ENCODE measurements at regions not wholly inside any gene's neighbourhood (a gene's known extent, or its start where the extent isn't known, plus 50 kb on each side); places are given as distances from the start of the nearest gene placed in this dataset.
"Not testable (repeated sequence)": the region's sequence is repeated elsewhere in the genome, so short reads cannot be mapped to it uniquely, and the experiment has no call there.

DNA sequence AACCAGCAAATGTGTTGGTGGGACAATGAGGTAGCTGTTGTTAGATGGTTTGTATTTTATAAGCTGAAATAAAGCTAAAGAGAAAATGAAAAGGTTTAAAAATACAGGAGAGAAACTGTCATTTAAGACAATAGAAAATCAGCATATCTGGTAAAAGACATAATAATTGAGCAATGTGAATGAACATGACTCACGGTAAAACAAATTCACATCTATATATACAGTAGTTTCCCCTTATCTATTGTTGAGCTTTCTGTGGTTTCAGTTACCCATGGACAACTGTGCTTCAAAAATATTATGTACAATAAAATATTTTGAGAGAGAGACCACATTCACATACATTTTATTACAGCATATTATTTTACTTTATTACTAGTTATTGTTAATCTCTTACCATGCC lies 1649.8 kb downstream of the EFNA5 start:
- Mint-ChIP-seq H3K4me1 (no peaks in the 10 kb centered on the region), H3K36me3 (no peaks in the 10 kb centered on the region), H3K4me3 (no peak overlapping the region), H3K27ac (no peak overlapping the region), H3K27me3 (no peaks in the 10 kb centered on the region), H3K9me3 (peaks cover 9 to 16% (median 9%) of the 10 kb centered on the region in 3 donors)
- H3K36me3 ChIP-seq (ENCODE audit: control insufficient read depth in 2 of 2, extremely low read depth in 1 of 2, insufficient read depth in 1 of 2, low read length in 1 of 2), result no peaks in the 10 kb centered on the region
- ChIA-PET POLR2A (no interaction called here), CTCF (no interaction called here)
- no peaks in the 10 kb centered on the region for H3K9me3 ChIP-seq
- no peak overlapping the region for H3K4me3 ChIP-seq (ENCODE audit: control insufficient read depth in 1 of 2, extremely low read depth in 1 of 2, low read length in 1 of 2)
- no peaks in the 10 kb centered on the region for H3K4me1 ChIP-seq (ENCODE audit: control insufficient read depth in 1 of 2, extremely low read depth in 1 of 2, insufficient read depth in 2 of 2, low read length in 2 of 2)
- H3K27me3 ChIP-seq (replicated peaks in 1 of 2; ENCODE audit: control insufficient read depth in 2 of 2, extremely low read depth in 1 of 2, insufficient read depth in 2 of 2, low read length in 1 of 2), result no peaks in the 10 kb centered on the region
- ATAC-seq (replicated peaks in 1 of 4) (no peak), DNase-seq (no peak)
- no peak overlapping the region for H3K27ac ChIP-seq (ENCODE audit: low read length)
- no CpG with 5 or more reads among the region's 1 CpG for WGBS (ENCODE audit: insufficient coverage)

GRCh38 chr5:106019261-106019660 lies 1651.5 kb downstream of the EFNA5 start:
- no peaks in the 10 kb centered on the region for H3K9me3 ChIP-seq
- no peaks in the 10 kb centered on the region for H3K27me3 ChIP-seq (replicated peaks in 1 of 2; ENCODE audit: control insufficient read depth in 2 of 2, extremely low read depth in 1 of 2, insufficient read depth in 2 of 2, low read length in 1 of 2)
- H3K4me3 ChIP-seq (ENCODE audit: control insufficient read depth in 1 of 2, extremely low read depth in 1 of 2, low read length in 1 of 2), result no peak overlapping the region
- H3K36me3 ChIP-seq (ENCODE audit: control insufficient read depth in 2 of 2, extremely low read depth in 1 of 2, insufficient read depth in 1 of 2, low read length in 1 of 2), result no peaks in the 10 kb centered on the region
- ChIA-PET POLR2A (no interaction called here), CTCF (no interaction called here)
- Mint-ChIP-seq H3K4me3 (no peak overlapping the region), H3K27ac (no peak overlapping the region), H3K36me3 (no peaks in the 10 kb centered on the region), H3K9me3 (peaks cover 9 to 16% (median 12%) of the 10 kb centered on the region in 3 donors), H3K27me3 (no peaks in the 10 kb centered on the region), H3K4me1 (no peaks in the 10 kb centered on the region)
- ATAC-seq (replicated peaks in 1 of 4) (no peak), DNase-seq (no peak)
- H3K4me1 ChIP-seq (ENCODE audit: control insufficient read depth in 1 of 2, extremely low read depth in 1 of 2, insufficient read depth in 2 of 2, low read length in 2 of 2), result no peaks in the 10 kb centered on the region
- no peak overlapping the region for H3K27ac ChIP-seq (ENCODE audit: low read length)

GRCh38 chr5:106017243-106017857 lies 1653.4 kb downstream of the EFNA5 start:
- no peaks in the 10 kb centered on the region for H3K36me3 ChIP-seq (ENCODE audit: control insufficient read depth in 2 of 2, extremely low read depth in 1 of 2, insufficient read depth in 1 of 2, low read length in 1 of 2)
- H3K27ac Mint-ChIP-seq, result no peak overlapping the region
- 80% methylated on average over 1 of the region's 1 CpG for WGBS (ENCODE audit: insufficient coverage)
- no peak for DNase-seq
- CTCF ChIA-PET, result no interaction called here
- no peaks in the 10 kb centered on the region for H3K4me1 ChIP-seq (ENCODE audit: control insufficient read depth in 1 of 2, extremely low read depth in 1 of 2, insufficient read depth in 2 of 2, low read length in 2 of 2)
- POLR2A ChIA-PET, result interaction anchor here in 1 of 2 donors (0.6 kb wide), 1 partner anchor 33 kb away, joined by 3 read pairs; no protein-coding TSS in a partner anchor
- no peaks in the 10 kb centered on the region for H3K36me3 Mint-ChIP-seq
- no peak overlapping the region for H3K27ac ChIP-seq (ENCODE audit: low read length)
- H3K4me3 Mint-ChIP-seq, result no peak overlapping the region
- H3K4me1 Mint-ChIP-seq, result no peaks in the 10 kb centered on the region
- H3K4me3 ChIP-seq (ENCODE audit: control insufficient read depth in 1 of 2, extremely low read depth in 1 of 2, low read length in 1 of 2), result no peak overlapping the region
- no peaks in the 10 kb centered on the region for H3K27me3 ChIP-seq (replicated peaks in 1 of 2; ENCODE audit: control insufficient read depth in 2 of 2, extremely low read depth in 1 of 2, insufficient read depth in 2 of 2, low read length in 1 of 2)
- no peak for ATAC-seq (replicated peaks in 1 of 4)
- H3K9me3 Mint-ChIP-seq, result peaks cover 9 to 14% (median 12%) of the 10 kb centered on the region in 3 donors
- H3K9me3 ChIP-seq, result no peaks in the 10 kb centered on the region
- no peaks in the 10 kb centered on the region for H3K27me3 Mint-ChIP-seq

DNA sequence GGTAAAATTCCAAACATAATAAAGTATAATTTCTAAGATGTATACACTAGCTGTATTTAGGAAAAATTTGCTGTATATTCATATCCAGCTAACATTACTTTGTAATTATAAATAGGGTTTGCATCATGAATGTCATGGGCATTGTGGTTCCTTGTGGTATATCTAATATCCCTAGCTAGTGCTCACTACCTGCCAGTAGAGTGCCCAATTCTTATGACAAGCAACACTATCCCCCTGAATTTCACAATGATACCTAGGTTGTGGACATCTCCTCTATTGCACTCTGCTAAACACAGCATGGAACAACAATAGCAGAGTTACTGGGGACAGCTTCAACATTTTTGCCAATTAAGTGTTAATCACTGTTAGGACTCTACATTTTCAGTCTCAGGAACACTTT lies 1656.5 kb downstream of the EFNA5 start:
- Histone ChIP-seq H3K27me3 (replicated peaks in 1 of 2; ENCODE audit: control insufficient read depth in 2 of 2, extremely low read depth in 1 of 2, insufficient read depth in 2 of 2, low read length in 1 of 2) (no peaks in the 10 kb centered on the region), H3K4me3 (ENCODE audit: control insufficient read depth in 1 of 2, extremely low read depth in 1 of 2, low read length in 1 of 2) (no peak overlapping the region), H3K4me1 (ENCODE audit: control insufficient read depth in 1 of 2, extremely low read depth in 1 of 2, insufficient read depth in 2 of 2, low read length in 2 of 2) (no peaks in the 10 kb centered on the region), H3K36me3 (ENCODE audit: control insufficient read depth in 2 of 2, extremely low read depth in 1 of 2, insufficient read depth in 1 of 2, low read length in 1 of 2) (no peaks in the 10 kb centered on the region), H3K9me3 (no peaks in the 10 kb centered on the region), H3K27ac (ENCODE audit: low read length) (no peak overlapping the region)
- H3K27ac Mint-ChIP-seq, result no peak overlapping the region
- H3K27me3 Mint-ChIP-seq, result no peaks in the 10 kb centered on the region
- ATAC-seq (replicated peaks in 1 of 4) (no peak), DNase-seq (no peak)
- no peak overlapping the region for H3K4me3 Mint-ChIP-seq
- no peaks in the 10 kb centered on the region for H3K36me3 Mint-ChIP-seq
- POLR2A ChIA-PET, result no interaction called here
- H3K4me1 Mint-ChIP-seq, result no peaks in the 10 kb centered on the region
- H3K9me3 Mint-ChIP-seq, result peaks cover 3 to 17% (median 6%) of the 10 kb centered on the region in 3 donors
- CTCF ChIA-PET, result no interaction called here

DNA sequence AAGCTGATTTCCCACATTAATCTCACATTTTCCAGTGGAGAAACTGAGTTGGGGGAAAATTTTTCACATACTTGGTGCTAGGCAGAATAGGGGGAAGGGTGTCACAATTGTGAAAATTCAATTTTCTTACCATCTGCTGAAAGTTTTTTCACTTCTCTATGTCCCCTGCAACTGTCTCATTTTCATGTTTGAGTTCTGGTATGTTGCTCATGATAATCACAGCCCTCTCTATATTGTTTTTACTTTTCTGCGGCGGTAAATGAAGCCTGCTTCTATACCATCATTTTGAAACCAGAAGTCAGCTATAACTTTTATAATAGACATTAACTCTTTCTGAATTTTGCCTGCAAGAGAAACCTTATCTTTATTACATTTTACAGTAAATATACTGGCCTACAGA lies 1664.5 kb downstream of the EFNA5 start:
- Histone ChIP-seq H3K27me3 (replicated peaks in 1 of 2; ENCODE audit: control insufficient read depth in 2 of 2, extremely low read depth in 1 of 2, insufficient read depth in 2 of 2, low read length in 1 of 2) (no peaks in the 10 kb centered on the region), H3K4me1 (ENCODE audit: control insufficient read depth in 1 of 2, extremely low read depth in 1 of 2, insufficient read depth in 2 of 2, low read length in 2 of 2) (no peaks in the 10 kb centered on the region), H3K27ac (ENCODE audit: low read length) (no peak overlapping the region), H3K36me3 (ENCODE audit: control insufficient read depth in 2 of 2, extremely low read depth in 1 of 2, insufficient read depth in 1 of 2, low read length in 1 of 2) (no peaks in the 10 kb centered on the region), H3K9me3 (no peaks in the 10 kb centered on the region), H3K4me3 (ENCODE audit: control insufficient read depth in 1 of 2, extremely low read depth in 1 of 2, low read length in 1 of 2) (no peak overlapping the region)
- no CpG with 5 or more reads among the region's 2 CpGs for WGBS (ENCODE audit: insufficient coverage)
- ATAC-seq (replicated peaks in 1 of 4), result no peak
- no peaks in the 10 kb centered on the region for H3K36me3 Mint-ChIP-seq
- DNase-seq, result no peak
- ChIA-PET POLR2A (no interaction called here), CTCF (no interaction called here)
- H3K4me3 Mint-ChIP-seq, result no peak overlapping the region
- peaks cover 15 to 23% (median 23%) of the 10 kb centered on the region in 3 donors for H3K9me3 Mint-ChIP-seq
- H3K27me3 Mint-ChIP-seq, result no peaks in the 10 kb centered on the region
- no peaks in the 10 kb centered on the region for H3K4me1 Mint-ChIP-seq
- no peak overlapping the region for H3K27ac Mint-ChIP-seq

DNA sequence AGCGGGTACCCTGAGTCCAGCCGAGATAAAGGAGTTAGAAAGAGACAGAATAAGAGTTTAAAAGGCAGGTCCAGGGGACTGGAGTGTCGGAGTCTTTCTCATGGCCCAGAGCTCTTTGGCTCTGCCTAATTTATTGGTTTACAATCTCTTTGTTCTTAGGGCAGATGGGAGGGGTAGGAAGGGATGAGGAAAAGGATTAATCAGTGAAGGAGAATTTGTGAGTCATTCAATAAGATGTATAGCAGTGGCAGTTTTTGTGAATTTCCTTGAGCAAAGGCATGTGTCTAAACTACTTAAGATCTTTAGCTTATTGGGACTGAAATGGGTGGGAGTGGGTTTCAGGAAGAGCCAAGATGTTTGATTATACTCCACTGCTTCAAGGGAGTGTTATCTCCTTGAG lies 1671.7 kb downstream of the EFNA5 start:
- H3K9me3 Mint-ChIP-seq, result peaks cover 8 to 42% (median 36%) of the 10 kb centered on the region in 3 donors
- CTCF ChIA-PET; H3K36me3 Mint-ChIP-seq; H3K36me3 ChIP-seq (ENCODE audit: control insufficient read depth in 2 of 2, extremely low read depth in 1 of 2, insufficient read depth in 1 of 2, low read length in 1 of 2); H3K4me3 ChIP-seq (ENCODE audit: control insufficient read depth in 1 of 2, extremely low read depth in 1 of 2, low read length in 1 of 2); POLR2A ChIA-PET; ATAC-seq (replicated peaks in 1 of 4); H3K27ac ChIP-seq (ENCODE audit: low read length); H3K27ac Mint-ChIP-seq; H3K4me1 ChIP-seq (ENCODE audit: control insufficient read depth in 1 of 2, extremely low read depth in 1 of 2, insufficient read depth in 2 of 2, low read length in 2 of 2); H3K4me1 Mint-ChIP-seq; H3K9me3 ChIP-seq; H3K27me3 Mint-ChIP-seq; DNase-seq; H3K4me3 Mint-ChIP-seq; H3K27me3 ChIP-seq (replicated peaks in 1 of 2; ENCODE audit: control insufficient read depth in 2 of 2, extremely low read depth in 1 of 2, insufficient read depth in 2 of 2, low read length in 1 of 2): not testable (repeated sequence)
- WGBS (ENCODE audit: insufficient coverage), result 100% methylated on average over 1 of the region's 3 CpGs

DNA sequence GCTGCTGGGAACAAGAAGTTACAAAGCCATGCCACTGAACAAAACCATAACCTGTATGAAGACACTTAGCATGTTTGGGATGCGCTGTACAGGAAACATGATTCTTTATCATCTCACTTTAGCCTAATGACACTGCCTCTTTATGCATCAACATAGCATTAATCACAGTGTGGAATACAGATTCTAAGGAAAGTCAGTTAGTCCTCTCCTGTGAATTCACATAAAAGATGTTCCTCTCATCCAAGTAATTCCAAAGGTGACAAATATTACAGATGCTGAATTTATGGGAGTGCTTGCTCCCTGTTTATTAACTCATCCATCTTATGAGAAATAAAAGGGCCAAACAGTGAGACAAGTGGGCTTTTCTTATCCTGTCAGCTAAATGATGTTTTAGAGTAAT lies 1677.7 kb downstream of the EFNA5 start:
- DNase-seq, result no peak
- H3K36me3 Mint-ChIP-seq, result no peaks in the 10 kb centered on the region
- H3K27me3 ChIP-seq (replicated peaks in 1 of 2; ENCODE audit: control insufficient read depth in 2 of 2, extremely low read depth in 1 of 2, insufficient read depth in 2 of 2, low read length in 1 of 2), result no peaks in the 10 kb centered on the region
- no peaks in the 10 kb centered on the region for H3K27me3 Mint-ChIP-seq
- H3K9me3 Mint-ChIP-seq, result peaks cover 4 to 19% (median 19%) of the 10 kb centered on the region in 3 donors
- H3K4me1 ChIP-seq (ENCODE audit: control insufficient read depth in 1 of 2, extremely low read depth in 1 of 2, insufficient read depth in 2 of 2, low read length in 2 of 2), result no peaks in the 10 kb centered on the region
- ChIA-PET CTCF (no interaction called here), POLR2A (no interaction called here)
- H3K4me3 ChIP-seq (ENCODE audit: control insufficient read depth in 1 of 2, extremely low read depth in 1 of 2, low read length in 1 of 2), result no peak overlapping the region
- no peak overlapping the region for H3K4me3 Mint-ChIP-seq
- ATAC-seq (replicated peaks in 1 of 4), result no peak
- no peaks in the 10 kb centered on the region for H3K36me3 ChIP-seq (ENCODE audit: control insufficient read depth in 2 of 2, extremely low read depth in 1 of 2, insufficient read depth in 1 of 2, low read length in 1 of 2)
- no peaks in the 10 kb centered on the region for H3K4me1 Mint-ChIP-seq
- H3K27ac Mint-ChIP-seq, result no peak overlapping the region
- WGBS (ENCODE audit: insufficient coverage), result 100% methylated on average over 1 of the region's 1 CpG
- no peak overlapping the region for H3K27ac ChIP-seq (ENCODE audit: low read length)
- H3K9me3 ChIP-seq, result no peaks in the 10 kb centered on the region

Measured in T-cell (primary cell).